Ascending aorta (tissue), 2 donors: ENCODE measurements at regions not wholly inside any gene's neighbourhood (a gene's known extent, or its start where the extent isn't known, plus 50 kb on each side); places are given as distances from the start of the nearest gene placed in this dataset.
"Not testable (repeated sequence)": the region's sequence is repeated elsewhere in the genome, so short reads cannot be mapped to it uniquely, and the experiment has no call there.

Experiments used
- DNase-seq, 2 donors: peaks; one replicate each; pipeline ENCODE4 v3.0.0-alpha.2; 2019; ENCODE audit warnings: low spot score in 2 of 2
- H3K27ac ChIP-seq, 2 donors: fragments of 200-600 bp; sonication (generic); one replicate each; pipeline ENCODE4 v1.5.1; 2016 to 2017; ENCODE audit warnings: mild to moderate bottlenecking in 1 of 2
- H3K27me3 ChIP-seq: fragments of 200-600 bp; sonication (generic); one replicate; pipeline ENCODE4 v1.5.1; 2017
- H3K36me3 ChIP-seq, 2 donors: fragments of 200-600 bp; sonication (generic); one replicate each; pipeline ENCODE4 v1.5.1; 2016
- H3K4me1 ChIP-seq, 2 donors: fragments of 200-600 bp; sonication (generic); one replicate each; pipeline ENCODE4 v1.5.1; 2016 to 2017; ENCODE audit warnings: mild to moderate bottlenecking in 1 of 2
- H3K4me3 ChIP-seq, 2 donors: fragments of 200-600 bp; sonication (generic); one replicate each; pipeline ENCODE4 v1.5.1; 2016 to 2017; ENCODE audit warnings: mild to moderate bottlenecking in 1 of 2
- H3K9me3 ChIP-seq, 2 donors: fragments of 200-600 bp; sonication (generic); one replicate each; pipeline ENCODE4 v1.5.1; 2016
- intact Hi-C: fragments of 100-400 bp; cut with DNase I; formaldehyde crosslinking; loops from one replicate; pipeline ENCODE4 v1.15.1; 2023

DNA sequence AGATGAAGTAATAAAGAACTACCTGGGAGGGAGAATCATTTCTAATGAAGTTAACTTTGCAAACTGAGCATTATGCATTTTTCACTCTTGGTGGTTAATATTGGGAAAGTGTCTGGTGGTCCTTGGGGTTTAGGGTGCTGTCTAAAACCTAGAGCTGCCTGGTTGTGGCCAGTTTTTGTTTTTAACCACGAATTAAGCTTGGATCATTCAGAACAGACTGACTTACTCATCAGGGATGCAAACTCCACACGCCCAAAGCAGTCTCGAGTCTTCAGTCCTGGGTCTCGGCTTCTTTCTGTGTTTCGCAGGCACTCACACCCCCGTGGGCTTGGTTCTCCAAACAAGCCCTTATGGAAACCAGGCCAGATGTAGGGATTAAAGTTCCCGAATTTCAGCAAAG lies 113.8 kb upstream of the PLGLB2 start:
- DNase-seq, H3K4me3 ChIP-seq, intact Hi-C loops, H3K4me1 ChIP-seq, H3K27me3 ChIP-seq, H3K36me3 ChIP-seq, H3K27ac ChIP-seq, H3K9me3 ChIP-seq: not testable (repeated sequence)

DNA sequence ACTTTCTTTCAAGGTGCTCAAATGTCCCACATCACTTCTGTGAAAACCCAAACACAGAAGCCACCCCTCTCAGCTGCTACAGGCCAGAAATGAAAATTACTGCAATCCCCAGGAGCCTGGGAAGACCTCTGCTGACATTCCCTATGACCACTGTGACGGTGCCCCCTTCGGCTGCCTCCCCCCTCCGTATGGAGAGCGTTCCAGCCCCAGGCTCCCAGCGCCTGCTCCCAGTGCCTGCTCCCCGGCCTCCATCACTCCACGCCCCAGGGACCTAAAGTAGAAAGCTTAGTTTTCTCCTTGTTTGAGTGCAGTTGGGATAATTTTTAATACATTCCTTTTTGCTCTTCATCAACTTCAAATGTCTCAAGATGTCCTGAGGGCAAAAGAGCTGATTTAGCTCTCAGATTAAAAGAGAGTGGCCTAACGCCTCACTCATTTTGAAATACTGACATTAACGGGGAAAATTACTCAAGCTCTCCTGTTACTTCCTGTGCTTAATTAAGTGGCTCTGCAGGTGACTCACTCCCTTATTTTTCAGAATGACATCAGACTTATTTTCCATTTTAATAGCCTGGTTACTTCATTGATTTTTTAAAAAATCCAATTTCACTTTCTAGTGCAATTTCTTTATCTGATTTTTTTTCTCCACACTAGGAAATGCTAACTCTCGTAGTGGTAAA lies 112.8 kb upstream of the PLGLB2 start:
- intact Hi-C loops, H3K9me3 ChIP-seq, H3K27me3 ChIP-seq: not testable (repeated sequence)

GRCh38 chr2:87636246-87636645 lies 111.6 kb upstream of the PLGLB2 start:
- intact Hi-C loops, H3K27me3 ChIP-seq, H3K4me1 ChIP-seq, H3K9me3 ChIP-seq, H3K36me3 ChIP-seq, H3K4me3 ChIP-seq, DNase-seq, H3K27ac ChIP-seq: not testable (repeated sequence)

More for the DNA sequence above, 112.8 kb upstream of the PLGLB2 start:
- H3K4me1 ChIP-seq, H3K36me3 ChIP-seq, DNase-seq, H3K27ac ChIP-seq, H3K4me3 ChIP-seq: not testable (repeated sequence)

DNA sequence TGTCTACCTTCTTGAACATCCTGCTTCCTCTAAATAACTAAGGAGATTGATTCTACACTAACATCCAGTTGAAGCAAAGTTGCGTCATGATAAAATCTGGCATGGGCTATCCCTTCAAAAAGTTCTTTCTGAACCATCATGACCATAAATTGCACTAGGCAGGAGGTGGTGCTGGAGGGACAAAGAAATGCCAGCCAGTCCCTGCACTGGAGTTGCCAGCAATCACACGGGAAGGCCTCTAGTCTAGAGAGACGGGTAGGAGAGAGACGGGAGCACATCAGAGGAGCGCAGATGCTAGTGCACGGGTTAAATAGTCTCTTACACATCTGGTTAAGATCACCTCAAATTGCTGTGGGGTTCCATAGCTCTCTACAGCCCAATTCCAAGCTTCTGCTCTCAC lies 111.2 kb upstream of the PLGLB2 start:
- intact Hi-C loops, H3K27ac ChIP-seq, H3K9me3 ChIP-seq, H3K36me3 ChIP-seq, DNase-seq, H3K4me1 ChIP-seq, H3K27me3 ChIP-seq, H3K4me3 ChIP-seq: not testable (repeated sequence)

GRCh38 chr2:87637249-87637990 lies 110.5 kb upstream of the PLGLB2 start:
- H3K27ac ChIP-seq, H3K4me3 ChIP-seq, H3K27me3 ChIP-seq, DNase-seq, H3K36me3 ChIP-seq, H3K9me3 ChIP-seq, H3K4me1 ChIP-seq, intact Hi-C loops: not testable (repeated sequence)

DNA sequence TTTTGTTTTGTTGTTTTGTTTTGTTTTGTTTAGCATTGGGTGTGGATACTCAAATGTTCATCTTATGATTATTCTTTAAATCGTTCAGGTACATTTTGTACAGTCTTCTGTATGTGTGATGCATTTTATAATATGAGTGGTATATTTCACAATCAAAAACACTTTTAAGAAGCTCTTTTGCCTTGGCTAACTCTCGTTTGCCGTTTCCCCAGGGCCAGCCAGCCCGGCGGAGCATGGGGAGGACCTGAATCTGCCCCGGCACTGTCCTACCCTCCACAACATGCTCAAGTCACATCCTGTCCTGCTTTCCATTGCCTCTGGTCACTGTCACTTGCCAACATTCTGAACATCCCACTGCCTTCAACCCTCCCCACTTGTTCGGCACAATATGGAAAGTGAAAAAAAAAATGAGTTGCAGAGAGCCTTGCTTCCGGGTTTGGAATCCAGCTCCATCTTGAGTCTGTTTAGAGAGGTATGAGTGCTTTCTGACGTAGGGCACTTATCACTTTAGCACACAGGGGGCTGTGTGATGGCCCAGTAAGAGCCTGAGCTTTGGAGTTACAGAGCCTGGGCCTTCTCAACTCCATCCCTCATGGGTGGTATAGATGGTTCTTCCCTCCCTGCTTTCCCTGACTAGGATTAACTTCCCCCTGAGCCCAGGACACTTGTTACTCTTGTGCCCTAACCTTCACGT lies 109.6 kb upstream of the PLGLB2 start:
- H3K4me1 ChIP-seq, intact Hi-C loops, DNase-seq, H3K27ac ChIP-seq, H3K4me3 ChIP-seq, H3K9me3 ChIP-seq, H3K27me3 ChIP-seq, H3K36me3 ChIP-seq: not testable (repeated sequence)

GRCh38 chr2:87638872-87639271 lies 109.0 kb upstream of the PLGLB2 start:
- H3K36me3 ChIP-seq, H3K4me3 ChIP-seq, H3K27me3 ChIP-seq, H3K27ac ChIP-seq, H3K9me3 ChIP-seq, H3K4me1 ChIP-seq, DNase-seq, intact Hi-C loops: not testable (repeated sequence)

DNA sequence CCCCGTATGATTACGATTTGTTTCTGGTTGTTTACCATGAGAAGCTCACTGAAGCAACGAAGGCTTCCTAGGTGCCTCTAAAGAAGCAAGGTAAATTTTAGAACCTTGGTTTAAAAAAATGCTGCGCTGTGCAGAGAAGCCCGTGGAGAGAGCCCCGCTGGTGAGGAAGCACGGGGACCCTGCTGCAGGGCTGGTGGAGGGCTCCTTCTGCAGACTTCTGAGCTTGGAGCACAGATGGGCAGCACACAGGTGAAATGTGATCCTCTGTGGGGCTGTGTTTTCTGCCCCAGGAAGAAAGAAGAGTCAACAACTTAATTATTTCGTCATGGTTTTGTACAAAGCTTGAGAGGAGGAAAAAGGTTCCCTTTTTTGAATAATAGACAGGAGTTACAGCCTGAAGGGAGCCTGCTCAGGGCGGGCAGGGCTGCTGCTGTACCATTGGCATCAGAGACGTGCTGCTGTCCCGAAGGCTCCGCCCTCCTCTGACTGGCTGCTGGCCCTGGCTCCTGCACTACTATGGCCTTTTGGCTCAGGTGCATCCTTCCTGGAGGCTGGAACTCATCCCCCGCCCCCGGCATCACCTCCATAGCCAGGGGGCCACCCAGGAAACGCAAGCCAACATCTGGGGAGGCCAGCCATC lies 108.0 kb upstream of the PLGLB2 start:
- DNase-seq, H3K4me3 ChIP-seq, H3K27me3 ChIP-seq, intact Hi-C loops, H3K36me3 ChIP-seq, H3K9me3 ChIP-seq, H3K4me1 ChIP-seq, H3K27ac ChIP-seq: not testable (repeated sequence)

DNA sequence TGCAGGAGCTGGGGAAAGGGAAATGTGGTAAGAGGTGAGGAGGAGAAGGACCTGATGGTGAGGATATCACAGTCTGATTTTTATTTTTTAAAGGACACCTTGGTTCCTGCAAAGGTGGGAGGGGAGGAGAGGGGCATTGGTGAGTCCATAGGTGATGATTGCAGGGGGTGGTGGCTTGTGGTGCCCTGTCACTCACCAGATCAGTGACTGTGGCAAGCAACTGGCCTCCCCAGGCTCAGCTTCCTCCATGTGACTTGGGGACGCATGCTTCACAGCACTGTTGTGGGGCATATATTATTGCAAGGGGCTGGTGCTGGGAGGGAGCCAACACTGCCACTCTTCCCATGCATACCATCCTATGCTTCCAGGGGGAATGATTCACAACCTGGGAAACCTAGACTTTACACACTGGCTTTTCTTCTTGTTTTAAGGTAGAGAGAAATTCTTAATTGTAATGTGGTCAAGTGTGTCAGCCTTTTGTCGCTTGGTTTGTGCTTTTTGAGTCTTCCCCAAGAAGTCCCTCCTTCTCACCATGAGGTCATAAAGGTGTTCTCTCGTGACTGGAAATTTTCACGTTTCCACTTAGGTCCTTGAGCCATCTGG lies 106.8 kb upstream of the PLGLB2 start:
- H3K27ac ChIP-seq, H3K4me1 ChIP-seq, DNase-seq, H3K27me3 ChIP-seq, intact Hi-C loops, H3K4me3 ChIP-seq, H3K36me3 ChIP-seq, H3K9me3 ChIP-seq: not testable (repeated sequence)

DNA sequence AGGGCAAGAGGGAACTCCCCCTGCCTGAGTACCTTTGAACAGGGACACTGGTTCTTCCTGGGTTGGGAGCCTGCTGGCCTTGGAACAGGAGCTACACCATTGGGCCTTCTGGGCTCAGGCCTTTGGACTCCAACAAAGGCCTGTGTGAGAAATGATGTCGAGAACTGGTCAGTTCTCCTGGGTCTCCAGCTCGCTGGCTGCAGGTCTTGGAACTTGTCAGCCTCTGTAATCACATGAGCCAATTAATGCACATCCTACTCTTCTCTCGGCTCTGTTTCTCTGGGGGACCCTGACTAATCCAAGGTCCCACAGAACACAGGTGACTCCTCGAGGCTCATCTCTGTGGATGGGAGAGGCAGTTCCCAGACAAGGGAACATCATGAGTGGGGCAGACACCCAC lies 104.7 kb upstream of the PLGLB2 start:
- intact Hi-C loops, DNase-seq: not testable (repeated sequence)

DNA sequence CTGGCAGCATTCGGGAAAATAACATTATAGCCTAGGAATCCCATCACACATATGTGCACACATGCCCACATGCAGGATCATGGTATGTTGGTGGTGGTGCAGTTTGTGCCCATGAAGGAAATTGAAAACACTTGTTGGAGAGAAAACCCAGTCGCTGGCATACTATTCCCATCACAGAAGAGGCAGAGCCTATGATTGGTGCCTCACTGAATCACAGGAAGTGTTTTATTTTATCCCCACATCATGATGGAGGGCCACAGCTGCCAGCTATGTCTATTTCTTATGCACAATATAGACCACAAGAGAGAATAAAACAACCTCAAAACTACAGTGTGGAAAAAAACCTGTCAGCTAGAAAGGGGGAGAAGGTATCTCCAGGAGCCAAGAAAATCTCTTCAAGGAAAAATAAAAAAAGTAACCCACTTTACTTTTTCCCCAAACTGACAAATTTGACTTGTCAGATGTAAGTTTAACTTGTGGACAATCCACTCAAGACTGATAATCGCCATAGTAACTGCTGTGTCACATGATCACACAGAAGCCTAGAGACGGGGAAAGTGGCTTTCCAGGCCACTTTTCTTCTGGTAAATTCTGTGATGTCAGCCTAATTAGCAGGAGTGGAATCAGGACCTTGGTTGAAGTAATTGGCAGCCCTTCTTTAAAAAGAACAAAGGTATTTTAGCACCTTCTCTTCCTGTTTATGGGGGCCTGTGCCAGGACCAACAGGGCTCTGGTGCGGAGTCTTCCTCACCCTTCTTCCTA lies 100.0 kb upstream of the PLGLB2 start:
- intact Hi-C loops, H3K4me3 ChIP-seq, H3K36me3 ChIP-seq, H3K27me3 ChIP-seq, H3K9me3 ChIP-seq, H3K27ac ChIP-seq, DNase-seq, H3K4me1 ChIP-seq: not testable (repeated sequence)

More for the DNA sequence above, 104.7 kb upstream of the PLGLB2 start:
- not testable (repeated sequence) for H3K36me3 ChIP-seq, H3K27ac ChIP-seq, H3K27me3 ChIP-seq, H3K9me3 ChIP-seq, H3K4me3 ChIP-seq, H3K4me1 ChIP-seq

- H3K9me3 ChIP-seq, H3K36me3 ChIP-seq, H3K4me1 ChIP-seq, DNase-seq, H3K27ac ChIP-seq, intact Hi-C loops, H3K27me3 ChIP-seq, H3K4me3 ChIP-seq: not testable (repeated sequence)
Measured at GRCh38 chr2:87648815-87649214, 99.1 kb upstream of the PLGLB2 start.

DNA sequence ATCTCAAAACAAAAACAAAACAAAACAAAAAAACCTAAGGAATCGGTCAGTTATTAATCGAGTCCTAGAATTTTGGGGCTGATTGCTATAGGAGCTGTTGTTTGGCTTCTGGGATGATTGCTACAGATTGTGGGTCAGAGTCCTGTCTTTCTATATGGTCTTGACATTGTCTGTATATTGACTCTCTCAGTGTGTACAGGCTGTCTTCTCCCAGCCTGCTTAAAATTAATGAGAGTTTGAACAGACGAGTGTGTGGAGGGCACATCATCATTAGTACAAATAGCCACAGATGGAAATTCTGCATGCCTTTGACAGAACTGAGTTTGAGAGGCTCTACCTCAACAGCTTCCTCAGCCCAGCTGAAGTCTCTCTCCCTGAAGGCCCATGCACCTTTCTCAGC lies 98.0 kb upstream of the PLGLB2 start:
- H3K36me3 ChIP-seq, H3K4me1 ChIP-seq, H3K4me3 ChIP-seq, DNase-seq, intact Hi-C loops, H3K27me3 ChIP-seq, H3K9me3 ChIP-seq, H3K27ac ChIP-seq: not testable (repeated sequence)
